GM13976 (cell line): ENCODE measurements at regions not wholly inside any gene's neighbourhood (a gene's known extent, or its start where the extent isn't known, plus 50 kb on each side); places are given as distances from the start of the nearest gene placed in this dataset.

Experiments
- DNase-seq: peaks from one replicate; pipeline ENCODE4 v3.0.0; 2012; ENCODE audit warnings: low spot score
- CTCF ChIP-seq: IDR thresholded peaks from 2 replicates; pipeline ENCODE4 v1.5.1; 2012; ENCODE audit warnings: borderline replicate concordance, mild to moderate bottlenecking; ENCODE audit not compliant: insufficient read depth; ENCODE audit errors: extremely low read depth, missing control alignments, control extremely low read depth
- in situ Hi-C: fragments of 300-500 bp; cut with MboI; formaldehyde crosslinking; loops from one replicate; pipeline ENCODE4 v1.12.0; 2022; ENCODE audit warnings: low sequenced_read_pairs, mixed read lengths, inconsistent platforms; ENCODE audit not compliant: unreplicated experiment

- in situ Hi-C loops, result no loop called here
- TF ChIP-seq CTCF, result no peak
- no peak for DNase-seq
Measured at GRCh38 chr1:4519954-4520353, 134.5 kb upstream of the AJAP1 start.

GRCh38 chr1:4523551-4523950 lies 130.9 kb upstream of the AJAP1 start:
- DNase-seq, result no peak
- TF ChIP-seq CTCF, result no peak
- in situ Hi-C loops, result no loop called here

- in situ Hi-C loops, result no loop called here
- TF ChIP-seq CTCF, result no peak
- no peak for DNase-seq
Measured at GRCh38 chr1:4526747-4527146, 127.7 kb upstream of the AJAP1 start.

- in situ Hi-C loops, result no loop called here
- DNase-seq, result no peak
Measured at GRCh38 chr1:4527819-4528218, 126.6 kb upstream of the AJAP1 start.

GRCh38 chr1:4528590-4528989 lies 125.8 kb upstream of the AJAP1 start:
- in situ Hi-C loops, result no loop called here
- no peak for TF ChIP-seq CTCF
- DNase-seq, result no peak

More at GRCh38 chr1:4527819-4528218, 126.6 kb upstream of the AJAP1 start:
- no peak for TF ChIP-seq CTCF

GRCh38 chr1:4529446-4530165 lies 124.8 kb upstream of the AJAP1 start:
- in situ Hi-C loops, result no loop called here
- DNase-seq, result no peak
- no peak for TF ChIP-seq CTCF
